SKM-1 (cell line): ENCODE measurements at regions not wholly inside any gene's neighbourhood (a gene's known extent, or its start where the extent isn't known, plus 50 kb on each side); places are given as distances from the start of the nearest gene placed in this dataset.
"Not testable (repeated sequence)": the region's sequence is repeated elsewhere in the genome, so short reads cannot be mapped to it uniquely, and the experiment has no call there.

Source experiments
- DNase-seq: peaks from one replicate; lab custom pipeline; 2025; ENCODE audit not compliant: unreplicated experiment; lab: John Stamatoyannopoulos, UW

GRCh38 chr6:961407-961960 is 268.5 kb upstream of the EXOC2 start:
- DNase-seq, result no peak

GRCh38 chr6:960356-960755 is 267.4 kb upstream of the EXOC2 start:
- no peak for DNase-seq

GRCh38 chr6:958488-958887 is 265.5 kb upstream of the EXOC2 start:
- DNase-seq, result no peak

GRCh38 chr6:951399-952181 is 258.7 kb upstream of the EXOC2 start:
- no peak for DNase-seq

GRCh38 chr6:947235-947934 is 254.4 kb upstream of the EXOC2 start:
- DNase-seq, result no peak

- no peak for DNase-seq
Observed at GRCh38 chr6:946546-946945, 253.6 kb upstream of the EXOC2 start.

GRCh38 chr6:939526-940252 is 246.8 kb upstream of the EXOC2 start:
- no peak for DNase-seq

GRCh38 chr6:938916-939315 is 246.0 kb upstream of the EXOC2 start:
- no peak for DNase-seq

GRCh38 chr6:938271-938905 is 245.4 kb upstream of the EXOC2 start:
- DNase-seq, result no peak

GRCh38 chr6:935582-935981 is 242.6 kb upstream of the EXOC2 start:
- DNase-seq, result no peak

- DNase-seq, result no peak
Observed at GRCh38 chr6:934686-935085, 241.7 kb upstream of the EXOC2 start.

GRCh38 chr6:931919-932318 is 239.0 kb upstream of the EXOC2 start:
- DNase-seq, result not testable (repeated sequence)

- no peak for DNase-seq
Observed at GRCh38 chr6:927157-927556, 234.2 kb upstream of the EXOC2 start.

- DNase-seq, result no peak
Observed at GRCh38 chr6:925656-926213, 232.8 kb upstream of the EXOC2 start.

GRCh38 chr6:924661-925060 is 231.7 kb upstream of the EXOC2 start:
- no peak for DNase-seq

GRCh38 chr6:921400-921799 is 228.5 kb upstream of the EXOC2 start:
- DNase-seq, result no peak

- no peak for DNase-seq
Observed at GRCh38 chr6:920512-920911, 227.6 kb upstream of the EXOC2 start.

GRCh38 chr6:919500-919899 is 226.6 kb upstream of the EXOC2 start:
- DNase-seq, result no peak

GRCh38 chr6:917939-918338 is 225.0 kb upstream of the EXOC2 start:
- DNase-seq, result no peak

- no peak for DNase-seq
Observed at GRCh38 chr6:917296-917695, 224.4 kb upstream of the EXOC2 start.

GRCh38 chr6:916131-916530 is 223.2 kb upstream of the EXOC2 start:
- no peak for DNase-seq
